ENCODE measurements at regions not wholly inside any gene's neighbourhood (a gene's known extent, or its start where the extent isn't known, plus 50 kb on each side); places are given as distances from the start of the nearest gene placed in this dataset.

- H3K36me3 ChIP-seq (ENCODE audit: insufficient read depth, low read length), result no peaks in the 10 kb centered on the region
- no peaks in the 10 kb centered on the region for H3K4me1 ChIP-seq (ENCODE audit: insufficient read depth, low read length)
- H3K9me3 ChIP-seq (ENCODE audit: control insufficient read depth, insufficient read depth, low read length), result peaks cover 3% of the 10 kb centered on the region; the same call in 1 of the 2 replicates
- no peak overlapping the region for H3K9ac ChIP-seq (ENCODE audit: low read depth, low read length)
These were observed 653.3 kb downstream of the SLC4A3 start for GRCh38 chr2:220280736-220281135.

DNA sequence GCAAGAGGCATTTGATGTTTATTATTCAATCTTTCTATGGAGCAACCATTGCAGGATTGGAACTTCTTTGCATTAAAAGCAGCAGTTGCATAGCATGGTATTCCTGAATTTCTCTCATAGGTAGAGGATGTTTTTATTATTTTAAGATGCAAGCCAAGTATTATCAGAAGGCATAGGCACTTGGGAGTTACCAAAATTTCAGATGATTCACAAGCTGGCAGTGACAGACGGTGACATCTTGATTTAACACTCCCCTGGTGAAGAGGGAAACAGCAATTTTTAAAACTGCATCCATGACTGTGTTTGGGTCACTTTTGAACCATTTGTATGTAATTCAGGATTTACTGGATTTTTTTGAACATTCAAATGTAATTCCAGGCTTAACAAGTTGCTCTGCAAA, 654.3 kb downstream of the SLC4A3 start:
- no peak overlapping the region for H3K9ac ChIP-seq (ENCODE audit: low read depth, low read length)
- no peaks in the 10 kb centered on the region for H3K4me1 ChIP-seq (ENCODE audit: insufficient read depth, low read length)
- H3K36me3 ChIP-seq (ENCODE audit: insufficient read depth, low read length), result no peaks in the 10 kb centered on the region
- peaks cover 3% of the 10 kb centered on the region; the same call in 1 of the 2 replicates for H3K9me3 ChIP-seq (ENCODE audit: control insufficient read depth, insufficient read depth, low read length)

DNA sequence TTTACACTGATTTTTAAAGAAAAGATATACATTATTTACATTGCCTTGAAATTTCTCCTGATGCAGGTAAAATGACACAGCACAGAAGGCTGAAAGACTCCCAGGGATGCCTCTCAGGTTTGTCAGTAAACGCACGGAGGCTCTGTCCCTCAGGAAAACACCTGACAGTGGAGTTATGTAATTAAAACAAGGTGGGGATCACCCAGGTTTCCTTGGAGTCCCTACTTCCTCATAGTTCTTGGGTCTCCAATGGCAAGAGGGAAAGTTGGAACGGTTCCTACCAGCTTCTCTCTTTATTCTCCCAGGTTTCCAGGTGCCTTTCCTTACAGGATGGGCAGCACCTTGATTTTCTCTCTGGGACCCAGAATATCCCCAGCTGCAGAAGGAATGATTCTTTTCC, 654.8 kb downstream of the SLC4A3 start:
- peaks cover 3% of the 10 kb centered on the region; the same call in 1 of the 2 replicates for H3K9me3 ChIP-seq (ENCODE audit: control insufficient read depth, insufficient read depth, low read length)
- no peaks in the 10 kb centered on the region for H3K4me1 ChIP-seq (ENCODE audit: insufficient read depth, low read length)
- no peaks in the 10 kb centered on the region for H3K36me3 ChIP-seq (ENCODE audit: insufficient read depth, low read length)
- no peak overlapping the region for H3K9ac ChIP-seq (ENCODE audit: low read depth, low read length)

DNA sequence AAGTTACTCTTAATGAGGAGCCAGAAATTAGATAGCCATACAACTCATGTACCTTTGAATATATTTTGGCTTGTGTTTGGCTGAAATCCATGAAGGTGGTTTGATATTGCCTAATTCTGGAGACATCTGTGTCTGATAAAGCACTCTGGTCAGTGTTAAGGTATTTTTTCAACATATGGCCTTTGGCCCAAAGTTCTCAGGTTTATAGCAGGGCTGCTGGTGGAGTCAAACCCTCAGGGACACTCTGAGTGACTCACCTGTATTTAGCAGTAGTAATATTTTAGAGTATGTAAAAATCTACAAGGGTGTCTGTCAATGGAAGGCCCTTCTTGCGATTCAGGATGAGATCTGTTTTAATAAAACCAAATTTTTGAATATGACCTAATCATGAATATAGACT, 666.5 kb downstream of the SLC4A3 start:
- no peaks in the 10 kb centered on the region for H3K4me1 ChIP-seq (ENCODE audit: insufficient read depth, low read length)
- H3K36me3 ChIP-seq (ENCODE audit: insufficient read depth, low read length), result no peaks in the 10 kb centered on the region
- H3K9ac ChIP-seq (ENCODE audit: low read depth, low read length), result no peak overlapping the region
- H3K9me3 ChIP-seq (ENCODE audit: control insufficient read depth, insufficient read depth, low read length), result 0 out of 2 replicates have a peak, but pooled peaks cover 4% of the 10 kb centered on the region

- Histone ChIP-seq H3K9ac (ENCODE audit: low read depth, low read length) (no peak overlapping the region), H3K9me3 (ENCODE audit: control insufficient read depth, insufficient read depth, low read length) (0 out of 2 replicates have a peak, but pooled peaks cover 4% of the 10 kb centered on the region), H3K4me1 (ENCODE audit: insufficient read depth, low read length) (no peaks in the 10 kb centered on the region), H3K36me3 (ENCODE audit: insufficient read depth, low read length) (no peaks in the 10 kb centered on the region)
These were observed 668.7 kb downstream of the SLC4A3 start for GRCh38 chr2:220296174-220296573.

DNA sequence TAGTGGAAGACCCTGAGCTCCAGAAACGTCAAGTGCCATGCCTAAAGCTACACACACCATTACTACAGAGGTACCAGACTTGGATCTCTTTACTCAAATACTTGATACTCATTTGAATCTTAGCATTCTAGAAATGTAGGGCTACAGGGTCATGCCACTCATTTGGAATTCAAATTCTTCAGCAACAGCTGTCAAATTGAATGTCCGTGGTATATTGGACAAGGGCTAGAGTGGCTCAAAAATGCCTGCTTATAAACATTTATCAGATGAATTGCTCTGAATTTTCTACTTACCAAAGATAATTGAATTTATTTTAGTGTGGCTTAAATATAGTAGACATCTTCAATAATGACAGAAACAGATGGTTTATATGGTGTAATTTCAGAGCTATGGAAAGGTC, 669.7 kb downstream of the SLC4A3 start:
- Histone ChIP-seq H3K36me3 (ENCODE audit: insufficient read depth, low read length) (no peaks in the 10 kb centered on the region), H3K9me3 (ENCODE audit: control insufficient read depth, insufficient read depth, low read length) (no peaks in the 10 kb centered on the region), H3K4me1 (ENCODE audit: insufficient read depth, low read length) (no peaks in the 10 kb centered on the region)

GRCh38 chr2:220300806-220301205, 673.4 kb downstream of the SLC4A3 start:
- Histone ChIP-seq H3K9me3 (ENCODE audit: control insufficient read depth, insufficient read depth, low read length) (no peaks in the 10 kb centered on the region), H3K4me1 (ENCODE audit: insufficient read depth, low read length) (no peaks in the 10 kb centered on the region), H3K36me3 (ENCODE audit: insufficient read depth, low read length) (no peaks in the 10 kb centered on the region), H3K9ac (ENCODE audit: low read depth, low read length) (no peak overlapping the region)

More for the DNA sequence above, 669.7 kb downstream of the SLC4A3 start:
- no peak overlapping the region for H3K9ac ChIP-seq (ENCODE audit: low read depth, low read length)

DNA sequence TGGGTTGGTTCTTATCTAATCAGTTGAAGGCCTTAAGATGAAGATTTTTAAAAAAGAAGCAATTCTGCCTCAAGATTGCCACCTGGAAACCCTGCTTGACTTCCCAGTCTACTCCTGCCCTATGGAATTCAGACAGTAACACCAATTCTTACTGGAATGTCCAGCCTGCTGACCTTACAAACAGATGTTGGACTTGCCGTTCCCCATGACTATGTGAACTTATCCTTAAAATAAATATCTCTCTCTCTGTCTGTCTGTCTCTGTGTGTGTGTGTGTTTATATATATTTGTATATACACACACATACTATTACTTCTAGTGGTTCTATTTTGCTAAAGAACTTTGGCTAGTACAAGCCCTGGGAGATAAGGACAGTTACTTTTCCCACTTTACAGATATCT, 675.3 kb downstream of the SLC4A3 start:
- H3K36me3 ChIP-seq (ENCODE audit: insufficient read depth, low read length), result no peaks in the 10 kb centered on the region
- no peaks in the 10 kb centered on the region for H3K9me3 ChIP-seq (ENCODE audit: control insufficient read depth, insufficient read depth, low read length)
- H3K9ac ChIP-seq (ENCODE audit: low read depth, low read length), result no peak overlapping the region
- H3K4me1 ChIP-seq (ENCODE audit: insufficient read depth, low read length), result no peaks in the 10 kb centered on the region

GRCh38 chr2:220309215-220309614, 681.8 kb downstream of the SLC4A3 start:
- Histone ChIP-seq H3K4me1 (ENCODE audit: insufficient read depth, low read length) (no peaks in the 10 kb centered on the region), H3K36me3 (ENCODE audit: insufficient read depth, low read length) (no peaks in the 10 kb centered on the region)

DNA sequence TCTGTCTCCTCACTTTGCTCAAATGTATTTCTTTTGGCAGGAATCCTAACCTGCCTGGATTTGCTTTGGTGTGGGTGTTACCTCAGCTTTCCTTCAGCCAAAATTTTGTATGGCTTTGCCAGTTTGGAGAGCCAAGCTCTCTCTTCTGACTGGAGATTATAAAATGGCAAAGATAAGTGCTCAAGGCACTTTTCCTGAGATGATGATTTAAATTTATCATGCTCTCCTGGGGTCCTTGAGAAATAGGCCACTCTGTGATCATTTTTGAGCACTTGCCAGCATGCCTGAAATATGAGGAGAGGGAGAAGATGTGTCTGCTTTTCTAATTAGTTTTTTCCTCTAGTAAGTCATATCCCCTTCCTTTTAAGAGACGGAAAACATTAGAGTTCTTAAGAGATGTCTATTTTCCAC, 683.0 kb downstream of the SLC4A3 start:
- H3K9me3 ChIP-seq (ENCODE audit: control insufficient read depth, insufficient read depth, low read length), result no peaks in the 10 kb centered on the region
- H3K4me1 ChIP-seq (ENCODE audit: insufficient read depth, low read length), result no peaks in the 10 kb centered on the region
- H3K9ac ChIP-seq (ENCODE audit: low read depth, low read length), result no peak overlapping the region
- no peaks in the 10 kb centered on the region for H3K36me3 ChIP-seq (ENCODE audit: insufficient read depth, low read length)

More at GRCh38 chr2:220309215-220309614, 681.8 kb downstream of the SLC4A3 start:
- H3K9me3 ChIP-seq (ENCODE audit: control insufficient read depth, insufficient read depth, low read length), result no peaks in the 10 kb centered on the region
- H3K9ac ChIP-seq (ENCODE audit: low read depth, low read length), result no peak overlapping the region

GRCh38 chr2:220315098-220315823, 687.8 kb downstream of the SLC4A3 start:
- Histone ChIP-seq H3K9me3 (ENCODE audit: control insufficient read depth, insufficient read depth, low read length) (no peaks in the 10 kb centered on the region), H3K36me3 (ENCODE audit: insufficient read depth, low read length) (no peaks in the 10 kb centered on the region), H3K9ac (ENCODE audit: low read depth, low read length) (no peak overlapping the region), H3K4me1 (ENCODE audit: insufficient read depth, low read length) (no peaks in the 10 kb centered on the region)

GRCh38 chr2:220318037-220318436, 690.6 kb downstream of the SLC4A3 start:
- no peak overlapping the region for H3K9ac ChIP-seq (ENCODE audit: low read depth, low read length)
- H3K36me3 ChIP-seq (ENCODE audit: insufficient read depth, low read length), result no peaks in the 10 kb centered on the region
- H3K9me3 ChIP-seq (ENCODE audit: control insufficient read depth, insufficient read depth, low read length), result no peaks in the 10 kb centered on the region
- H3K4me1 ChIP-seq (ENCODE audit: insufficient read depth, low read length), result no peaks in the 10 kb centered on the region

DNA sequence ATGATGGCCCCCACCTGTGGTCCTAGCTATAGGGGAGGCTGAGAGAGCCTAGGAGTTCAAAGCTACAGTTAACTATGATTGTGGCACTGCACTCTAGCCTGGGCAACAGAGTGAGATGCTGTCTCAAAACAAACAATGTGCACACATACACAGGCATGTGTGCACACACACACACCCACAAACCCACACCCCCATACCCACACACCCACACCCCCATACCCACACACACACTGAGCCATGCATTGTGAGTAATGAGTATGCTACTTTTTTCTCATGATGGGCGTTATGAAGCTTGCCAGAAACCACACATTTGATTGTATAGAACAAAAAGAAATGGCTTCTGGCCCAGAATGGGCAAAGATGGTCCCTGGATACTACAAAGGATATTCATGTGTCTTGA, 691.1 kb downstream of the SLC4A3 start:
- no peaks in the 10 kb centered on the region for H3K36me3 ChIP-seq (ENCODE audit: insufficient read depth, low read length)
- no peaks in the 10 kb centered on the region for H3K9me3 ChIP-seq (ENCODE audit: control insufficient read depth, insufficient read depth, low read length)
- no peak overlapping the region for H3K9ac ChIP-seq (ENCODE audit: low read depth, low read length)
- no peaks in the 10 kb centered on the region for H3K4me1 ChIP-seq (ENCODE audit: insufficient read depth, low read length)

DNA sequence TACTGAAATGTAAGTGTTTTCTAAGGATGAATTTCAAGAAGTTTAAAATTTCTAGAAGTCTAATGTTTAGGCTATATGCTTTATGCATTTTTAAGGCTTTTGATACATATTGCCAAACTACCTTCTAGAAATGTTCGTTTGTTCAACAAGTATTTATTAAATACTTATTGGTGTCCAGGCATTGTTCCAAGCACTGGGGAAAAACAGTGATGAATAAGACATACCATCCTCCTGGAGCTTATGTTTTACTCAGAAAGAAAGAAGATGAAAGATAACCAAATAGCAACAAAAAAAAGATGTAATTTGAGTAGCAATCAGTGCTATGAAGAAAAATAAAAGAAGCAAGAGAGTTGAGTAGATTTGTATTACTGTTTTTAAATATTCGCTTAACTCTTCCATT, 692.9 kb downstream of the SLC4A3 start:
- Histone ChIP-seq H3K36me3 (ENCODE audit: insufficient read depth, low read length) (no peaks in the 10 kb centered on the region), H3K9ac (ENCODE audit: low read depth, low read length) (no peak overlapping the region), H3K9me3 (ENCODE audit: control insufficient read depth, insufficient read depth, low read length) (no peaks in the 10 kb centered on the region), H3K4me1 (ENCODE audit: insufficient read depth, low read length) (no peaks in the 10 kb centered on the region)

GRCh38 chr2:220332886-220333285, 705.5 kb downstream of the SLC4A3 start:
- Histone ChIP-seq H3K36me3 (ENCODE audit: insufficient read depth, low read length) (no peaks in the 10 kb centered on the region), H3K4me1 (ENCODE audit: insufficient read depth, low read length) (no peaks in the 10 kb centered on the region), H3K9me3 (ENCODE audit: control insufficient read depth, insufficient read depth, low read length) (no peaks in the 10 kb centered on the region; the same call in 1 of the 2 replicates), H3K9ac (ENCODE audit: low read depth, low read length) (no peak overlapping the region)

Measured in ES-I3 (cell line).